GM21723 (cell line): ENCODE measurements at regions not wholly inside any gene's neighbourhood (a gene's known extent, or its start where the extent isn't known, plus 50 kb on each side); places are given as distances from the start of the nearest gene placed in this dataset.
"Not testable (repeated sequence)": the region's sequence is repeated elsewhere in the genome, so short reads cannot be mapped to it uniquely, and the experiment has no call there.

Source experiments
- ATAC-seq: cut with Tn5 transposase; IDR thresholded peaks from one replicate; pipeline ENCODE4 v1.9.1; 2021; ENCODE audit warnings: mild to moderate bottlenecking, moderate library complexity; ENCODE audit not compliant: unreplicated experiment

GRCh38 chr12:23350808-23351207 lies 598.7 kb downstream of the SOX5 start:
- ATAC-seq: peak; percentile 95

GRCh38 chr12:23352670-23353069 lies 596.8 kb downstream of the SOX5 start:
- no peak for ATAC-seq

DNA sequence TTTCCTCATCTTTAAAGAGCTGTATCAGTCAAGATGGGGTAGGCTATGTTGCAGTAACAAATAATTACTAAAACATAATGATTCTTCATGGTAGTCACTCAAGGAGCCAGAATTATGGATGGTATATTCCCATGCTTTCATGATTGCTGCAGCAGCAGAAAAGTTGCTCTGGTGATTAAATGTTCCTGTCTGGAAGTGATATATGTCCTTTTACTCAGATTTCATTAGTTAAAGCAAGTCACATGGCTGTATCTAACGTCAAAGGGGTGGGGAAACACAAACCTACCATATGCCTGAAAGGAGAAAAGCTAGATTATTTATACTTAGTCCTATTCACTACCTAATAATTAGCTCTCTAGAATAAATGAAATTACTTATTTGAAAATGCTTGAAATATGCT lies 594.7 kb downstream of the SOX5 start:
- no peak for ATAC-seq

DNA sequence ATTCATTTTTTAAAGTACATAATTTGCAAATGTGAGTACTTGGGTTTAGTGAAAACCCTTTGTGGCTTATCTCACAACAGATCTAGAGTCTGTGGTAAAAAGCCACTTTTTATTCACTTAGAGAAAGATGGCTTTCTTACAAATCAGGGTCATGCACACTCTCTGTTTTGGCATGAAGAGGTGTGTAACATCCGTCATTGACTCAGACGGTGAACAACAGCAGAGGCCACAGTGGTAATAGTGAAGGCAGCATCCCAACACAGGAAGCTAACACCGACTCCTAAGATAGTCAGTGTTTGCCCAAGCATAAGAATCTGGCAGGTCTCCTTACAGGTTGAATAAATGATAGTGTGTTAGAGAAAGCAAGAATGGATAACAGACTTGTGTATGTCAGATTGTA lies 593.0 kb downstream of the SOX5 start:
- no peak for ATAC-seq

- no peak for ATAC-seq
Observed at GRCh38 chr12:23356927-23357708, 592.4 kb downstream of the SOX5 start.

GRCh38 chr12:23359975-23360701 lies 589.3 kb downstream of the SOX5 start:
- no peak for ATAC-seq

DNA sequence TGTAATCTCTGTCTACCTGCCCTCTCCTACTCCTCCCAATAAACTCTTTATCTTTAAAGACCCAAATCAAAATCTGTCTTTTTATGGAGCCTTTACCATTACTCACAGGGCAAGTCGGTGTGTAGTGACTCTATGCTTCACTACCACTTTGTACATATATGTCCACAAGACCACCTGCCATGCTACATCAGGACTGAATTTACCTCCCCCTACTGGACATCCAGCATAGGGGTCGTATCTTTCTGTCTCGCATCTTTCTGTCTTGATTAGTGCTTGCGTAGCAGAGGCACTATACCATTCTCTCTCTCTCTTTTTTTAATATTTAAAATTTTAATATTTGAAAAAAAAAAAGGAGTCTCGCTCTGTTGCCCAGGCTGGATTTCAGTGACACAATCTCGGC lies 587.5 kb downstream of the SOX5 start:
- no peak for ATAC-seq

DNA sequence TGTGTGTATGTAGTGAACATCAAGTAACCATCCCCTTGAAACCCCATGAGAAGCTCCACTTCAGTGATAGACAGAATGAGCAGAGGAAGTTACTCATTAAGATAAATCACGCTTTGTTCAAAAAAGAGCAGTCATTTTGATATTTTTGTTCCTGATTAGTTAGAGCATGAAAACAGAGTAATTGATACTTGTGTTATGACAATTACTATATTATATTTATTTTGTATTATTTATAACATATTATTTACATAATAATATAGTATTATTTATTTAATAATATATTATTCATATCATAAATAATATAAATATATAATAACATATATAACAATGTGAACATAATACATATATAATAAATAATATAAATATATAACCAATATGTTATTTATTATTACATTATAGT lies 580.9 kb downstream of the SOX5 start:
- no peak for ATAC-seq

- ATAC-seq: no peak
Observed at GRCh38 chr12:23375621-23376020, 573.8 kb downstream of the SOX5 start.

DNA sequence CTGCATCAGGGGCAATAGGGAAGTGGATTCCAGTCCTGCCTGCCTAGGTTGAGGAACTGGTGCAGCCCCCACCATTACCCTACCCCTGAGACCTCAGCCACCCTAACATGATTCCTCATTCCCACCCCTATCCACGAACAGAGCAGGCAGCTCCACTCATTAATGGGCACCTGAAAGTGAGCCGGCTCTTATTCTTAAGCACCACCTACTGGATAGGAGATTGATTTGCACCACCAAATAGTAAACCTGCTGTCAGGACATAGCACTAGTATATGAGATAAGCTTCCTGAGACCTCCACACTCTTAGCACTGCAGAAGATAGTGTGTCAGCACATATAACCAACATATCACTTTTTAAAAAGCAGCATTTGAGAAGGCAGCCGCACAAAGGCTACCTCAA lies 573.2 kb downstream of the SOX5 start:
- ATAC-seq: no peak

- no peak for ATAC-seq
Observed at GRCh38 chr12:23380419-23381100, 568.9 kb downstream of the SOX5 start.

DNA sequence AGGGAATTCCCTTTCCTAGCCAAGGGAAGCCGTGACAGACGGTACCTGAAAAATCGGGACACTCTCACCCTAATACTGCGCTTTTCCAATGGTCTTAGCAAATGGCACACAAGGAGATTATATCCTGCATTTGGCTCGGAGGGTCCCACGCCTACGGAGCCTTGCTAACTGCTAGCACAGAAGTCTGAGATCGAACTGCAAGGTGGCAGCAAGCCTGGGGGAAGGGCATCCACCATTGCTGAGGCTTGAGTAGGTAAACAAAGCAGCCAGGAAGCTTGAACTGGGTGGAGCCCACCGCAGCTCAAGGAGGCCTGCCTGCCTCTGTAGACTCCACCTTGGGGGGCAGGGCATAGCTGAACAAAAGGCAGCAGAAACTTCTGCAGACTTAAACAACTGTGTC lies 560.6 kb downstream of the SOX5 start:
- not testable (repeated sequence) for ATAC-seq

DNA sequence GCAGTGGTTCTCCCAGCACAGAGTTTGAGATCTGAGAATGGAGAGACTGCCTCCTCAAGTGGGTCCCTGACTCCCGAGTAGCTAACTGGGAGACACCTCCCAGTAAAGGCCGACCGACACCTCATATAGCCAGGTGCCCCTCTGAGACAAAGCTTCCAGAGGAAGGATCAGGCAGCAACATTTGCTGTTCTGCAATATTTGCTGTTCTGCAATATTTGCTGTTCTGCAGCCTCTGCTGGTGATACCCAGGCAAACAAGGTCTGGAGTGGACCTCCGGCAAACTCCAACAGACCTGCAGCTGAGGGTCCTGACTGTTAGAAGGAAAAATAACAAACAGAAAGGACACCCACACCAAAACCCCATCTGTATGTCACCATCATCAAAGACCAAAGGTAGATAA lies 560.2 kb downstream of the SOX5 start:
- ATAC-seq: not testable (repeated sequence)

DNA sequence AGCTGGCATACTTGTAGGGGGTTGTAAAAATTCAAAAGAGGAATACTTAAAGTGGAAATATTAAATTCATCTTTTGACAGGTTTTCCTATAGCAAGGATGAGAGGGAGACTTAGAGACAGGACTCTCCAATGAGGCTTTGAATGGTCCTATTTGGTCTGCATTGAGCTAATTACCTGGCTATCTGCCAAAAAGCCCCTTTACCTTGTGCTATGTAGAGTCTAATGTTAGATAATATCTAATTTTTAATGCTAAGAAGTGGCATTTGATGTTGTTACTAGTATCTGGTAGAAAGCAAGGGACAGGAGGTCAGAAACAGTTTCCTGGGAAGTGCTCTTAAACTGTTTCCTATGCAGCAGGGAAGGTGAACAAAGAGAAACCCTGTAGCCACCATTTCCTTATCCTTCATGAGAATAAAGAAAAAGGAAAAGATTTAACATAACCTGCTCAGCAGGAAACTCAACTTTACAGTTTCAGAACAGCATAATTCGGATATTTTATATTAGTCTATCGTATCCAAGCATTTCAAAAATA lies 550.0 kb downstream of the SOX5 start:
- ATAC-seq: no peak

GRCh38 chr12:23415180-23415579 lies 534.3 kb downstream of the SOX5 start:
- no peak for ATAC-seq

- ATAC-seq: no peak
Observed at GRCh38 chr12:23421556-23421955, 527.9 kb downstream of the SOX5 start.

DNA sequence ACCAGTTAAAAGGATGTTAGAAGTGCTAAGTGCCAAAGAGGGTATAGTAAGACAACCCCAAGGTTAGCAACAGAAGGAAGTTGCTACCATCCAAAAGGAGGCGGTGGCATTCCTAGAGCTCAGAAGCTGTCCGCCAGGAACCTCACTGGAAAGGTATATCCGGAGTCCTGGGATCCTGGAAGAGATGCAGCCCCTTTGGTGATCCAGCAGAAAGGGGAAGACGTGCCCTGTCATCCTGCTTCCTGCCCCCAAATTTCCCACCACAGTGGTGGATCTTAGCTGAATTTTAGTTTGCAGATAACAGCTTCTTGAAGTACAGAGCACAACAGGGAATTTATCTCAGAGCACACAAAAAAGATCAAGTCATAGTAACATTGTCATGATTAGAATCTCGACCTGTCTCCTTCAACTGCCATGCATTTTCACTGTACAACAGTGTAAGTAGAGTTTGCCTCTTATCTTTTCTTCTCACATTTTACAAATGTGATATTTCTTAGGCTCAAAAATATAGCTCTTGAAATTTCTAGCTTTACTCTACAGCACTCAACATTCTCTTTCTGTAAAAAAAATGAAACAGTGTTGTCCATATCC lies 526.3 kb downstream of the SOX5 start:
- no peak for ATAC-seq

GRCh38 chr12:23423796-23424195 lies 525.7 kb downstream of the SOX5 start:
- ATAC-seq: no peak

GRCh38 chr12:23424685-23425084 lies 524.8 kb downstream of the SOX5 start:
- no peak for ATAC-seq

GRCh38 chr12:23426328-23426727 lies 523.1 kb downstream of the SOX5 start:
- no peak for ATAC-seq

DNA sequence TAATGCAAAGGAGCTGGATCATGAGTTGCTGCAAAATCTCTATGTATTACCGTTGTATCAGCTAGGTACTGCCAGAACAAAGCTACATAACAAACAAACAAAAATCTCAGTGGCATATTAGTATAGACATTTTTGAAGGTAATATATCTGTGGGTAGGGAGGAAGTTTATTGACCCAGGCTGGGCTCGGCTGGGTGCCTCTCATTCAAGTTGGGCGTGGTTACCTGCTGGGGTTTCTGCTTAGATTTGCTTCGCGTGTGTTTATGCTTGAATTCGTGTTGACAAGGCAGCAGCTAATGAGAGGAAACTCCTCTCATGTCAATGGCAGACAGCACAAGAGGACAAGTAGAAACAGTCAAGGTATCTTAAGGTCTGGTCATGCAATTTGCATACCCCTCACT lies 520.7 kb downstream of the SOX5 start:
- ATAC-seq: no peak
